Vagina (tissue), 2 donors: ENCODE measurements at regions not wholly inside any gene's neighbourhood (a gene's known extent, or its start where the extent isn't known, plus 50 kb on each side); places are given as distances from the start of the nearest gene placed in this dataset.

ENCODE experiments used
- POLR2A ChIP-seq, 2 donors: fragments of 450-650 bp; IDR thresholded peaks; one replicate each; pipeline ENCODE4 v1.6.1; 2017; ENCODE audit warnings: antibody characterized with exemption in 2 of 2, mild to moderate bottlenecking in 2 of 2, moderate library complexity in 2 of 2
- POLR2AphosphoS5 ChIP-seq, 2 donors: sonication (generic); formaldehyde crosslinking; IDR thresholded peaks; one replicate each; pipeline ENCODE4 v1.9.0; 2017; ENCODE audit warnings: antibody characterized with exemption in 2 of 2, mild to moderate bottlenecking in 2 of 2, low read depth in 1 of 2; ENCODE audit not compliant: insufficient read depth in 1 of 2
- TF ChIP-seq, protein P1 (sequence below), 3 experiments: fragments of 450-650 bp in 2 of 3; fragments of 200-600 bp in 1 of 3; sonication (generic) in 1 of 3; IDR thresholded peaks; one replicate each; pipeline ENCODE4 v1.5.1; 2017 to 2019; ENCODE audit warnings: antibody characterized with exemption in 3 of 3, mild to moderate bottlenecking in 2 of 3, moderate library complexity in 2 of 3

DNA sequence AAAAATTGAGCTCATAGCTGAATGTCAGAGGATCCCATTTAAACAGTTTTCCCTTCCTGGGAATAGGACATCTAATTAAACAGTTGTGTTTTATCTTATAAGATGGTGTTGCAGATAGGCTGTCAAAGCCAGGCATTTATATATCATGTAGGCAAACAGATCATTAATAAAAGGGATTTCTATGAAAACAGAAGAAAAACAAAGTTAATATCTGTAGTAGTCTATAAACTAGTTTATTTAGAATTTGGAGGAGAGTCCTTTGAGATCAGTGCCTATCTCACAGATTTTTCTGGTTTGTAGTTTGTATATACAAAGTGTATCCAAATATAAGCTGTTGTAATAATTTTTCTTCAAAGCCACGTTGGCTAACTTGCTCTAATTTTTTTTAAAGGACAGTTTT is 1738.2 kb upstream of the PIK3C3 start:
- TF ChIP-seq POLR2A (IDR thresholded peaks at IDR 0.05) (no peak), POLR2AphosphoS5 (IDR thresholded peaks at IDR 0.05; ENCODE audit: insufficient read depth in 1 of 2, low read depth in 1 of 2) (no peak)
- TF ChIP-seq, protein P1, sequence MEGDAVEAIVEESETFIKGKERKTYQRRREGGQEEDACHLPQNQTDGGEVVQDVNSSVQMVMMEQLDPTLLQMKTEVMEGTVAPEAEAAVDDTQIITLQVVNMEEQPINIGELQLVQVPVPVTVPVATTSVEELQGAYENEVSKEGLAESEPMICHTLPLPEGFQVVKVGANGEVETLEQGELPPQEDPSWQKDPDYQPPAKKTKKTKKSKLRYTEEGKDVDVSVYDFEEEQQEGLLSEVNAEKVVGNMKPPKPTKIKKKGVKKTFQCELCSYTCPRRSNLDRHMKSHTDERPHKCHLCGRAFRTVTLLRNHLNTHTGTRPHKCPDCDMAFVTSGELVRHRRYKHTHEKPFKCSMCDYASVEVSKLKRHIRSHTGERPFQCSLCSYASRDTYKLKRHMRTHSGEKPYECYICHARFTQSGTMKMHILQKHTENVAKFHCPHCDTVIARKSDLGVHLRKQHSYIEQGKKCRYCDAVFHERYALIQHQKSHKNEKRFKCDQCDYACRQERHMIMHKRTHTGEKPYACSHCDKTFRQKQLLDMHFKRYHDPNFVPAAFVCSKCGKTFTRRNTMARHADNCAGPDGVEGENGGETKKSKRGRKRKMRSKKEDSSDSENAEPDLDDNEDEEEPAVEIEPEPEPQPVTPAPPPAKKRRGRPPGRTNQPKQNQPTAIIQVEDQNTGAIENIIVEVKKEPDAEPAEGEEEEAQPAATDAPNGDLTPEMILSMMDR (IDR thresholded peaks at IDR 0.05), result no peak
